Naive B cell (primary cell): ENCODE measurements at regions not wholly inside any gene's neighbourhood (a gene's known extent, or its start where the extent isn't known, plus 50 kb on each side); places are given as distances from the start of the nearest gene placed in this dataset.

Experiments used
- ATAC-seq, 2 donors: fragments of 150-1000 bp; cut with Tn5 transposase; 2 replicates each; pipeline ENCODE4 v1.10.0; 2021; ENCODE audit warnings: low read depth in 2 of 2, mild to moderate bottlenecking in 2 of 2, moderate library complexity in 2 of 2
- DNase-seq: peaks from one replicate; pipeline ENCODE4 v3.0.0; 2022
- H3K27ac Mint-ChIP-seq, 6 donors: one replicate each; pipeline ENCODE4 v1.8.0; 2020 to 2022; ENCODE audit warnings: mild to moderate bottlenecking in 6 of 6, mixed read lengths in 6 of 6, moderate library complexity in 5 of 6, inconsistent platforms in 2 of 6
- H3K27me3 Mint-ChIP-seq, 3 donors: one replicate each; pipeline ENCODE4 v1.8.0; 2021 to 2022; ENCODE audit warnings: mixed read lengths in 3 of 3, mild to moderate bottlenecking in 1 of 3
- H3K36me3 Mint-ChIP-seq, 2 donors: one replicate each; pipeline ENCODE4 v1.8.0; 2020 to 2022; ENCODE audit warnings: mixed read lengths in 2 of 2, inconsistent platforms in 1 of 2, mild to moderate bottlenecking in 1 of 2
- H3K4me1 Mint-ChIP-seq, 3 donors: one replicate each; pipeline ENCODE4 v1.8.0; 2020 to 2022; ENCODE audit warnings: mixed read lengths in 3 of 3, inconsistent platforms in 1 of 3, mild to moderate bottlenecking in 1 of 3, moderate library complexity in 1 of 3
- H3K4me3 Mint-ChIP-seq, 8 donors: one replicate each; pipeline ENCODE4 v1.8.0; 2020 to 2022; ENCODE audit warnings: mild to moderate bottlenecking in 8 of 8, mixed read lengths in 8 of 8, moderate library complexity in 8 of 8, inconsistent platforms in 2 of 8
- H3K9me3 Mint-ChIP-seq, 7 donors: one replicate each; pipeline ENCODE4 v1.8.0; 2020 to 2022; ENCODE audit warnings: mixed read lengths in 7 of 7, mild to moderate bottlenecking in 5 of 7, inconsistent platforms in 2 of 7, moderate library complexity in 1 of 7

DNA sequence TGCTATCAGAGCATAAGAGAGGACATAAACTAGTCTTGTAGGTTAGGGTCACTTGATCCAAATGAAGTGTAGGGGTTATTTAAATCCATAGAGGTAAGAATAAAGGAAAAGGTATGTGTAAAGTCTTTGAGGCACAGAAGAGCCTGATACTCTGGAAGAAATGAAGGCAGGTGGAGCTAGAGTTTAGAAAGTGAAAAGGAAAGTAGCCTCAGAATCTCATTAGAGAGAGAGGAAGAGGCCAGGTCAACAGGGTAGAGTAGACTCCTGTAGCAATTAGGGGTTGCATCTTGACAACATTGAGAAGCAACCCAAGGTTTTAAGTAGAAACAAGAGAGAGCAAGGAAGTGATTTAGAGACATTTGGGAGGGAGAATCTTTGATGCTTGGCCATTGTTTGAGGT is 235.2 kb upstream of the SOX9 start:
- DNase-seq, result no peak
- no peaks in the 10 kb centered on the region for H3K27me3 Mint-ChIP-seq

GRCh38 chr17:71899317-71899716 is 221.5 kb upstream of the SOX9 start:
- DNase-seq, result no peak
- H3K27me3 Mint-ChIP-seq, result no peaks in the 10 kb centered on the region
- no peak for ATAC-seq
- no peak overlapping the region for H3K27ac Mint-ChIP-seq
- H3K4me3 Mint-ChIP-seq, result no peak overlapping the region
- no peaks in the 10 kb centered on the region for H3K36me3 Mint-ChIP-seq
- no peaks in the 10 kb centered on the region for H3K4me1 Mint-ChIP-seq
- H3K9me3 Mint-ChIP-seq, result peaks cover 0 to 18% (median 5%) of the 10 kb centered on the region in 7 donors

More for the DNA sequence above, 235.2 kb upstream of the SOX9 start:
- no peak overlapping the region for H3K4me3 Mint-ChIP-seq
- H3K4me1 Mint-ChIP-seq, result no peaks in the 10 kb centered on the region
- no peak for ATAC-seq
- H3K27ac Mint-ChIP-seq, result no peak overlapping the region
- H3K9me3 Mint-ChIP-seq, result peaks cover 0 to 16% (median 9%) of the 10 kb centered on the region in 7 donors
- H3K36me3 Mint-ChIP-seq, result no peaks in the 10 kb centered on the region

DNA sequence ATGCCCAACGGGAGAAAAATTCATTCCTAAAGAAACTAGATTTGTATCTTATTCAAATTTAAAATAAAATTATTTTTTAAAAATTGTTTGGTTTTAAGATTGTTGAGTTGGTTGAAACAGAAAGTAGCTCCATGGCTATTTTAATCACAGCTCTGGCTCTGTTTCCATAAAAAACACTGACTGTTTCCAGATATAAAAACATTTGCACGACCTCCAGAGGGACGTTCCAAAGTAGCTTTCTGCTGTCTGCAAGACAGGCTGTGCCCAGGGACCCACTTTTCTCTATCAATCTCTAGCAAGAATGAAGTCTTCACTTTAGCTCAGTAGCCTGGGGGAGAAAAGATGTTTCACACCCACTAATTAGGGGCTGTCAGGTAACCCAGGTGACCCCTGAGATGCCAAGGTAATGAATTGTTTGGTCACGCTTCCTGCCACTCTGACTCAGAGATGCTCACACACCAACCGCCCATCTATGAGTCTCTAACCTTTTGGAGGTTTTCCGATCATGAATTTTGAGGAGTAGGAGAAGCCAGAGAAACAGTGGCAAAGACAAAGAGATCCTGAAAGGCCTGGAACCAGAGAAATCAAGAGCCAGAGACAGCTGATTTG is 220.1 kb upstream of the SOX9 start:
- no peaks in the 10 kb centered on the region for H3K36me3 Mint-ChIP-seq
- DNase-seq (no peak), ATAC-seq (no peak)
- H3K4me1 Mint-ChIP-seq, result no peaks in the 10 kb centered on the region
- H3K9me3 Mint-ChIP-seq, result peaks cover 0 to 18% (median 5%) of the 10 kb centered on the region in 7 donors
- no peak overlapping the region for H3K4me3 Mint-ChIP-seq
- H3K27me3 Mint-ChIP-seq, result no peaks in the 10 kb centered on the region
- H3K27ac Mint-ChIP-seq, result no peak overlapping the region

DNA sequence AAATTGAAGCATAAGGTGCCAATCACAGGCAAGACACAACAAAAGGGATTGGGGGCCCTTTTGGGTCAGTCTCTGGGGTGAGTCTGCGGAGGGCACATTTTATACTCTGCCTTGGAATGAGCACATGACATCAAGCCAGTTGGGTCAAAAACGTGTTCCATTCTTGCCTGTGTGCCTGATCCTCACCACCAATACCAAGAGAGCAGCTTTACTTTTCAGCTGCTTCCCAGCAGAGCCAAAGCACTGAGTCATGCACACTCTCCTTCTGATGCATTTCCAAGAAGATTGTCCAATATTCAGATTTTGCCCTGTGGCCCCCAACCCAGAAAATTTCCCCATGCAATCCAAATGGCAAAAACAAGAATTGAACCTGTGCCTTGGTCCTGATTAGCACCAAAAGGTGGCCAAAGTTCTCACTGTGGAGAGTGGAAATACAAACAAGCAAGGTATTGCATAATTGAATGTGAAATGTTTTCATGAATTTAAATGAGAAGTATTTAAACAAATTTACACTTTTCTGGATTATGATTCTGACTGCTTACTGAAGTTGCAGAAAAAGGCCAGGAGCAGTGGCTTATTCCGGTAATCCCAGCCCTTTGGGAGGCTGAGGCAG is 217.8 kb upstream of the SOX9 start:
- H3K4me3 Mint-ChIP-seq, result no peak overlapping the region
- no peaks in the 10 kb centered on the region for H3K36me3 Mint-ChIP-seq
- peaks cover 0 to 10% (median 0%) of the 10 kb centered on the region in 7 donors for H3K9me3 Mint-ChIP-seq
- H3K4me1 Mint-ChIP-seq, result no peaks in the 10 kb centered on the region
- no peaks in the 10 kb centered on the region for H3K27me3 Mint-ChIP-seq
- no peak for DNase-seq
- no peak for ATAC-seq
- no peak overlapping the region for H3K27ac Mint-ChIP-seq

GRCh38 chr17:71905376-71906031 is 215.3 kb upstream of the SOX9 start:
- ATAC-seq, result no peak
- H3K27ac Mint-ChIP-seq, result no peak overlapping the region

GRCh38 chr17:71909155-71909554 is 211.7 kb upstream of the SOX9 start:
- Mint-ChIP-seq H3K27me3 (no peaks in the 10 kb centered on the region), H3K9me3 (peaks cover 0 to 9% (median 0%) of the 10 kb centered on the region in 7 donors), H3K27ac (no peak overlapping the region), H3K4me3 (no peak overlapping the region), H3K4me1 (no peaks in the 10 kb centered on the region), H3K36me3 (no peaks in the 10 kb centered on the region)
- DNase-seq (no peak), ATAC-seq (no peak)

More at GRCh38 chr17:71905376-71906031, 215.3 kb upstream of the SOX9 start:
- H3K27me3 Mint-ChIP-seq, result no peaks in the 10 kb centered on the region
- H3K4me1 Mint-ChIP-seq, result no peaks in the 10 kb centered on the region
- H3K4me3 Mint-ChIP-seq, result no peak overlapping the region
- no peaks in the 10 kb centered on the region for H3K36me3 Mint-ChIP-seq
- DNase-seq, result no peak
- peaks cover 0 to 10% (median 0%) of the 10 kb centered on the region in 7 donors for H3K9me3 Mint-ChIP-seq

DNA sequence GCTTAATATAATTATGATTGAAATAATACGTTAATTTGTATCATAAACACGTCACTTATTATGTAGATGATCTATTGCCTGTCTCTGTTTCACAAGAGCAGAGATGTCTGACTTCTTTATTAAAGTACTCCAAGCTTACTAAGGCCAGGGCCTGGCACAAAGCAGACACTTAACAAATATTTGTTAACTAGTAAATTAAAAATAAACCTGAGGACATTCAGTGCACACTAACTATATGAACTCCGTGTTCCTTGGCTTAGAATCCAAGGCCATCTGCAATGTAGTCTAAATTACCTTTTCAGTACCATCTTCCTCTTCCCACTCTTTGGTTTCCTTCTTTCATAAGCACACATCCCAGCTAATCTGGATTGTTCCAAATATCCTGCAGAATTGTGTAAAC is 210.8 kb upstream of the SOX9 start:
- Mint-ChIP-seq H3K4me3 (no peak overlapping the region), H3K36me3 (no peaks in the 10 kb centered on the region), H3K27ac (no peak overlapping the region), H3K9me3 (peaks cover 0 to 8% (median 0%) of the 10 kb centered on the region in 7 donors), H3K27me3 (no peaks in the 10 kb centered on the region), H3K4me1 (no peaks in the 10 kb centered on the region)
- ATAC-seq, result no peak
- DNase-seq, result no peak

GRCh38 chr17:71914042-71914441 is 206.8 kb upstream of the SOX9 start:
- no peaks in the 10 kb centered on the region for H3K27me3 Mint-ChIP-seq
- DNase-seq, result no peak
- H3K27ac Mint-ChIP-seq, result no peak overlapping the region
- no peak for ATAC-seq
- H3K9me3 Mint-ChIP-seq, result peaks cover 0 to 6% (median 2%) of the 10 kb centered on the region in 7 donors
- no peaks in the 10 kb centered on the region for H3K4me1 Mint-ChIP-seq
- H3K4me3 Mint-ChIP-seq, result no peak overlapping the region
- H3K36me3 Mint-ChIP-seq, result no peaks in the 10 kb centered on the region

DNA sequence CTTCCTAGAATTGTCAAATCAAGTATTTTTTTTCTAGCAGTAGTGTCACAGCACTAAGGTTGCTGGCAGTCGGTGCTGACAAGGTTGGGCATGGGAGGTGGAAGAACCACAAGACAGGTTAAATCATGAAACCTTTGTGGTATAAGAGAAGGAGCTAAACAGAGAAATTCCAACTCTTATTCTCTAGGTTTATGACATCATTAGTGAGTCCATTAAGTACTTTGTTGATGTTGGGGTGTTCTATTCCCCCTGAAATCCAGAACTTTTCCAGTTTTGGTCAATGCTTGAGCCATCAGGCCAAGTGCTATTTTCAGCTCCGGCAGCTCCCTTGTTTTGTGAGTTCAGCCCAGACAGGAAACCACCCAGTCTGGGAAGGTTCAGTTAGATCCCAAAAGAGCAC is 206.0 kb upstream of the SOX9 start:
- no peak for ATAC-seq
- Mint-ChIP-seq H3K4me3 (no peak overlapping the region), H3K27me3 (no peaks in the 10 kb centered on the region), H3K9me3 (peaks cover 0 to 7% (median 2%) of the 10 kb centered on the region in 7 donors), H3K4me1 (no peaks in the 10 kb centered on the region), H3K36me3 (no peaks in the 10 kb centered on the region), H3K27ac (no peak overlapping the region)
- no peak for DNase-seq

DNA sequence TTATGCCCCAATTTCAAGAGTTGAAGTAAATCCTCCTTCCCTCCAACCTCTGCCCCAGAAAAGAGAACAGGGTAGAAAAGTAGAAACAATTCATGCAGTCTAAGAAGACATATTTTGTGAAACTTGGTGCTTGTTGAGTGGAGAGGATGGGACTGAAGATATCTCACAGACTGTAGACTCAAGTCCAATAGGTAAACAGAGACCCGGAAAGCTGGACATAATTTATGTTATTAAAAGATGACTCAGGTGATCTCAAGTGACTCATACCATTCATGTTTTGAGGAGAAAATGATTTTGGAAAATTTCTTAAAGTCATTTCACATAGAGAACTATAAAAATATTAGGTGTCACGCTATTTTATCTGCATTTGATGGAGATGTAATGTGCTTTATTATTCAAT is 203.1 kb upstream of the SOX9 start:
- no peaks in the 10 kb centered on the region for H3K27me3 Mint-ChIP-seq
- H3K36me3 Mint-ChIP-seq, result no peaks in the 10 kb centered on the region
- ATAC-seq (no peak), DNase-seq (no peak)
- peaks cover 0 to 8% (median 3%) of the 10 kb centered on the region in 7 donors for H3K9me3 Mint-ChIP-seq
- H3K27ac Mint-ChIP-seq, result no peak overlapping the region
- H3K4me3 Mint-ChIP-seq, result no peak overlapping the region
- H3K4me1 Mint-ChIP-seq, result no peaks in the 10 kb centered on the region

DNA sequence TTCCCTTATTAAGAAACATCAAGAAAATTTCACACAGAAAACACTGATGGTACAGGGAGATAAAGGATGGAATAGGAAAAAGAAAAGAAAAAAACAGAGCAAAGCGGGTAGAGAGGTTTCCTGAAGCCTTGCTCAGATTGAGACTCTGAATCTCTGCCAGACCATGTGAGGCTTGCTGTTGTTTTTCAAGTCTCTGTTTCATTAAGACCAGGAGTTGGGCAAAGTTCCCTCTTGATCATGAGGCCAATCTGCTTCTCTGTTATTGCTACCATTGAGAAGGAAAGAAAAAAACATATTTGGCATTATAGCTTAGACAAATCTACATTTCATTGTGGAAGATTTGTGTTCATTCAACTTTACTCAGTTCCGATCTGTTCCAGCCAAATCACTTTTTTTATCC is 201.6 kb upstream of the SOX9 start:
- DNase-seq (no peak), ATAC-seq (no peak)
- Mint-ChIP-seq H3K27ac (no peak overlapping the region), H3K9me3 (peaks cover 0 to 8% (median 5%) of the 10 kb centered on the region in 7 donors), H3K4me3 (no peak overlapping the region), H3K36me3 (no peaks in the 10 kb centered on the region), H3K27me3 (no peaks in the 10 kb centered on the region), H3K4me1 (no peaks in the 10 kb centered on the region)

GRCh38 chr17:71919896-71920295 is 200.9 kb upstream of the SOX9 start:
- no peaks in the 10 kb centered on the region for H3K27me3 Mint-ChIP-seq
- H3K4me3 Mint-ChIP-seq, result no peak overlapping the region
- H3K9me3 Mint-ChIP-seq, result peaks cover 0 to 8% (median 6%) of the 10 kb centered on the region in 7 donors
- no peak for DNase-seq
- no peaks in the 10 kb centered on the region for H3K4me1 Mint-ChIP-seq
- no peak overlapping the region for H3K27ac Mint-ChIP-seq
- ATAC-seq, result no peak
- no peaks in the 10 kb centered on the region for H3K36me3 Mint-ChIP-seq

DNA sequence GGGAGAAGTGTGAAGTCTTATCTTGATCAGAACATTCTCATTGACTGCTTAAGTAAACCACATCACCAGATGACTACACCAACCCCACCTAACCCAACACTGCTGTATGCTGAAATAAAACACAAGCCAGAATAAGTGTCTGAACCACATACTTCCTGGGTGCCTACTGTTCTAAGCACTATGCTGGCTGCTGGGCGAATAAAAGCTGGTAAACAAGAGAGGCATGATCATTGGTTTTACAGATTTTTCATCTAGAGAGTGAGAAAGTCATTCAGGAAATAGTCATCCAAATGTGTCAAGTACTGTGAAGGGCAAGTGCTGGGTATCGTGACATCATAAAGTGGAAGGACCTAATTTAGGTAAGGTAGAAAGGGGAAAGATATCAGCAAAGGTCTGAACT is 199.0 kb upstream of the SOX9 start:
- DNase-seq (no peak), ATAC-seq (no peak)
- H3K36me3 Mint-ChIP-seq, result no peaks in the 10 kb centered on the region
- no peak overlapping the region for H3K27ac Mint-ChIP-seq
- H3K4me3 Mint-ChIP-seq, result no peak overlapping the region
- H3K4me1 Mint-ChIP-seq, result no peaks in the 10 kb centered on the region
- peaks cover 0 to 11% (median 5%) of the 10 kb centered on the region in 7 donors for H3K9me3 Mint-ChIP-seq
- H3K27me3 Mint-ChIP-seq, result no peaks in the 10 kb centered on the region

DNA sequence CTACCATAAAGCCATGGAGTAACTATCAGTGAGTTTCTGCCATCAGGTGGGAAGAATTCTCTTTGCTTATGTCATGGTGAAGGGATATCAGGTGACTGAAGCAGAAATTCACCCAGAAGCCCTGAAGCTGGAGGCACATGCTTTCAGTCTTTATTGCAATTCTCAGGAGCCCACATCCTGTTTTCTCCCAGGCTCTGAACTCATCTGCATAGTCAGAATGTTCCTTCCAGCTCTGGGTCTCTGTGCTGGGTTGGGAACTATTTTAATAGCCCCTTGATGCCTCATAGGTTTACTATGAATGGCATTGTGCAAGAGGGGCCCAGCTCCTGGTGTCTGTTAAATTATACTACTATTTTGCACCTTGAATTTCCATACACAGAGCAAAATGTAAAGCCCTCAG is 198.4 kb upstream of the SOX9 start:
- Mint-ChIP-seq H3K4me1 (no peaks in the 10 kb centered on the region), H3K27me3 (no peaks in the 10 kb centered on the region), H3K4me3 (no peak overlapping the region), H3K9me3 (peaks cover 0 to 11% (median 5%) of the 10 kb centered on the region in 7 donors), H3K27ac (no peak overlapping the region), H3K36me3 (no peaks in the 10 kb centered on the region)
- ATAC-seq (no peak), DNase-seq (no peak)
